Stimulated activated CD4-positive, alpha-beta T cell treated with anti-CD3 and anti-CD28 coated beads, Interleukin-1b, Interleukin-23, amount 100 ng/mL, for 48 hours (primary cell): ENCODE measurements at regions not wholly inside any gene's neighbourhood (a gene's known extent, or its start where the extent isn't known, plus 50 kb on each side); places are given as distances from the start of the nearest gene placed in this dataset.
A peak's percentile ranks its signal among the peaks of the same experiment; 100 is the strongest.

Experiments
- DNase-seq: peaks from one replicate; pipeline ENCODE4 v3.0.0-alpha.2; 2020

DNA sequence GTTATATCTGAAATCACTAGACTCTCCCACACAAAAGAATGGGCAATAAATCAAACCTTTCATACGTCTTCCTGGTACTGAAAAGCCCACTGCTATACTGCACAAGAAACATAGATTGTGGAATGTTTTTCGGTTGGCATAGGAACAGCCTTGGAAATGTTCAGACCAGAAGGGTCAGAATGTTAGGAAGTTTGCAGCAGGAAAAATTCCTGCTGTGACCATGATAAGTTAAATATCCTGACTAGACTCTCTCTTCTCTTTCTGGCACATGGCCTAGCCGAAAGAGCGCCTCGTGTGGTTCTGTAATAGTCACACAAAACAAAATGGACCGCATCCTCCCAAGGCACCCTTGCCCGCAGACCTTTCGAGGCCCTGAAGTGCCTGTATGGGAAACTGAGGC, 427.2 kb downstream of the COG6 start:
- no peak for DNase-seq

DNA sequence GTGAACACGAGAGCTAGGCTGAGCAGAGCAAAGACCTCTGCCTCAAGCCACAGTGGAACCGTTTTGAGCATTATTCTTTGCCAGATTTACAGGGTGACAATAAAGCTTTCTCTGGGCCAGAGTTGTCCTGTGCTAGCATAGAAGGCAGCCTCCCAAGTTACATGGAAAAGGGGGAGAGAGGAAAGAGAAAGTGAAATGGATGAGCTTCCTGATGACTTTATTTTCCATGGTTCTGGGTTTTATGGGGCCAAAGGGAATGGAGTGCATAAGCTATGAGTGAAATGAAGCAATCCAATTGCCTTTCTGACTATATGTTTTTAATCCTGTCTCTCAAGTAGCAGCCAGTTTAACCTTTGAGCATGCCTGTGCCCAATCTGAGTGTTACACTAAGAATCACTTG, 428.4 kb downstream of the COG6 start:
- DNase-seq: no peak

DNA sequence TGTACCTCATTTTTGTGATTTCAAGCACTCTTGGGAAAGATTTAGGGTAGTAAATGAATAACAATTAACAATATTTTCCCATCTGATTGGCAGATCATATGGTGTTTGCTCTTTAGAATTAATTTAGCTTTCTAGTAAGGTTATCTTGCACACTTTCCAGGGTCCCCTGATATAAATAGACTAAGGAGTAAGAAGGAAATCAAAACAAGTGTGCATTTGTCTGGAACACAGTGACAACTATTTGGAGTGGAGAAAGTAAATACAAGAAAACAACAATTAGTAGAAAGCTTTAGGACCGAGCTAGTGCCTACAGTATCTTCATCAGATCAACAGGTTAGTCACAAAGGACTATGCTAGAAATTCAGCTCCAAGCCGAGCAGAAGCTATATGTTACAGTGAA, 429.5 kb downstream of the COG6 start:
- no peak for DNase-seq

DNA sequence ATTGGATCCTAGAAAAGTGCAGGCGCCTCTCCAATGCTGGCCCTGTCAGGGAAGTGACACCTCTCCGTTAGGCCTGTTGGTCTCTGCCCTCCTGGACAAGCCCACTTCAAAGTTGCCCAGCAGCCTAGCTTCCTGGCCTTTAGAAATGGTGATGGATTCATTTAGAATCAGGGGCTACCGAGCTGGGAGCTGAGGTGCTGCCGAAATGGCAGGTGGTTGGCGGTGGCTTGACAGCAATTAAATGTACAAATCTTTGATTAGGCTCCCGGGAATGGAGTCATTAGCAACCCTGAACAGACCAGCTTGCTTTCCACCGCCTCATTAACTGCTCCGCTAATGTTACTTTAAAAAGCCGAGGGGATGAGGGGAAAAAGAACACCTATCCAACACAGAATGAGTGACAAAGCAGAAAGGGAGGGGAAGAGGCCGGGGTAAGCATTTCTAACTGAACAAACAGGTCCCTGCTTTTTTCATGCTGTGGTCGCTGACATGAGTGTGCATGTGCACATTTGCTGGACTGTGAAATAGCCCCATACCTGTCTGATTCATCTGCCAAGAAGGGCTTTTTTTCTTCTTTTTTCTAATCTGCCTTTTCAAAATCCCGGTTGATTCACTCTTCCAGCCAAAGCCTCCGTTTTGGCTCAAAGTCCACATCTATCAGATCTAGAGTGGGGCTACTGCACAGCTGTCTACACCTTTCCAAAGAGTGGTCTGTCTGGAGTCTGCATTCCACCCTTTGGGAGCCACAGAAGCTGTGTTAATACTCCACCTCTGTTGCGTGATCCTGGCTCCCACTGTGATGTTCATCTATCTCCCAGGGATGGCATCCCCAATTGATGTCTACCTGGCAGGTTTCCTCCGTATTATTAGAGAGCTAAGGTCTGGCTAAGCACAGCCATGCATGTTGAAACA, 431.9 kb downstream of the COG6 start:
- DNase-seq: no peak

DNA sequence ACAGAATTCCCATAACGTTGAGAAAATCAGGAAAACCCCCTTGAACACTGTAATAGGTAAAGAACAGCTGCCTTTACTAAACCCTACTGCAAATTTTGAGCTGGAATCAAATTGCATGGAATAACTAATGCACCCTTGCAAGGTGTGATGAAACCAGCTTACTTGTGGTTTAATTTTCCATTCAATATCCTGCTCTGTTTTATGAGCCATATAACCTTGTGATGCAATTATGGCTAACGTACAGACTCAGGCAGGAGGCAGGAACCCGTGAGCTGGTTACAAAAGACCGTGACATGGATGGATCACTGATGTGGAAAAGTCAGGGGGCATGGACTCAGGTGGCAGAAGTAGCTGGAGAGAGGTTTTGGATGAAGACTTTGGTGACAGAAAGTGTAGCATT, 438.6 kb downstream of the COG6 start:
- no peak for DNase-seq

DNA sequence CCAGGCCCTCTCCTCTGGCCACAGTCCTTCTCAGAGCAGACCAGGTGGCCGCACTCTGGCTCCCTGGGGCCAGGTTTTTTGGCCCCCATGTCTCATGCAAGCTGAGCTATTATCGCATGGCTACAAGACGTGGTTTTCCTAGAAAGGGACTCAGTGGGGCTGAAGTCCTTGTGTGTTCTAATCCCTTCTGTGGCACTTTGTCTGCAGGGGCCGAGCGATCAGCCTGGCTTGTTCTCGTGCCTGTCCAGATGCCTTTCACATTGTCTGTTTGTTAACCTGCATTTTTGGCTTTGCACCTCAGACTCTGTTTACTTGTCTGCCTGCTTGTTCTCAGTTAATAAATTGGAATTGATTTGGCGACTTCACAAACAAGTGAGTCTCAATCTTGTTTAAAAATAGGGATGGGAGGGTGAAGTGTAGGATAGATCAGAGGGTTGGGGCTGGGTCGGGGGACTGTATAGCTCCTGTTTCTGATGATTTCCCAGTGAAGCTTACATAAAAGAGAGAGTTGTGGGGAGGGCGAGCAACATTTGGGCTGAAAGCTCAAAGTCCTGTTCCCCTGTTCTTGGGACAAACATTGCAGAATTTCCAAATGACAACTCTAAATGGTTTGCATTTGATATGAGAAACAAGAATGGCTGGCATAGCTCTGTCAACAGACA, 440.4 kb downstream of the COG6 start:
- no peak for DNase-seq

DNA sequence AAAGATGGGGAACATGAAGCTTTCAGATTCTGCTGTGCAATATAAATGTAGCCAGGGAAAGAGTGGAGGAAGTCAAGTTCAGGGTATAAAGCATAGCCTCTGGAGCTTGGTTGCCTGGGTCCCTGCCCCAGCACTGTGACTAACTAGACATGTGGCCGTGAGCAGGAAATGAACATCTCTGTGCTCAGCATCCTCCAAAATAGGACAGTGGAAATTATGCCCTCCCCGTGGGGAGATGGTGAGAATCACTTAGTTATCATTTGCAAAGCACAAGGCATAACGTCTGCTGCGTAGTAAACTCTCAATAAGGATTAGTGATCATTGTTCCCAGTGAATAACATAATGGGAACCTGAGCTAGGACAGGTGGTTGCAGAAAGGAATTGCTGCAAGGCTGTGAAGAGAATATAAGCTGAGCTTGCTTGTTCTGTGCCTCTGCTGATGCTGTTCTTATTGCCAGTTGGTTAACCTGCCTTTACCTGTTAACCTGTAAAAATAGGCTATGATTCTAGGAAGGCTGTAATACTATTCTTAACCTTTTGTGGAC, 441.0 kb downstream of the COG6 start:
- DNase-seq: peak; percentile 55

DNA sequence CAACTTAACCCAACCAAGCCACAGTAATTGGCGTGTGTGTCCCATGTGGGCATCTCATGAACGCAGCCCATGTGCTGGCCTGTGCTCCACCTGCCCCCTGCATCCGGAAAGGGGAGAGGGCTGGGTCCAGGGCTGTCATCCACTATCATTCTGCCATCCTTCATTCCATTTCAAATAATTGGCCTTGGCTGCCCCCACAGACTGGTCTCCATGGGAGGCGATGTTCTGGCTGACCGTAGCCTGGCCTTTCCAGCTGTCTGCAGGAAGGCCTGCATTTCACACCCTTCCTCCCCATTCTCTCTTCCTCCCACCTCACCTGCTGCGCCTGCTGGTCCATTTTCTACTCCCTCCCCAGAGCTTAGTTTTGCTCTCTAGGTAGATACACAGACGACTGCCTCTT, 442.8 kb downstream of the COG6 start:
- no peak for DNase-seq

DNA sequence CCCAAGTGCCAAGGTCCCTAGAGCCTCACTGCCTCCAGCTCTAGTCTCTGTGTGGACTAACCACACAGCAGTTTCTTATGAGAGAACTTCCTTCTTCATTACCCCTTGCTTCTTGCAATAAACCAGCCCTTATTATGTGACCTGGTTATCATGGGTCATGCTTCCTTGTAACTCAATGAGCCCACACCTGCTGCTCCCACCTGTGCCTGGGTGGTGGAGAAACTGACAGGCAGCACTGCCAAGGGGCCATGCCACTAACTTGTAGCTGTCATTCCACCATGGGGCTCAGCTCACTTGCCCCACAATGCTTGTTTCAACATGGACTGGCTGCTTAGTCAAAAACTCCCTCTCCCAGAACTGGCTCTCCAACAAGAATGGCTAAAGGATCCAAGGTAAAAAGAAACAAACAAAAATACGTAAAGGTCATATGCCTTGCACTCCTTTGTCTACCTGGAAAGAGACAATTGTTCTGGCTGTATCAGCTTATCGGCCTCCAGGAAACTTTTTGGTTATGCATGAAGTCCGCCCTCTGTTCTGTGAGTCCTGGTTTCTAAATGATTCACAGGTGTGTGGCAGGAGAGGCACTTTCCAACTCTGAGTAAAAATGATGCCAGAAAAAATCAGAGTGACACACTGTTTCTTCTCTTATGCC, 446.4 kb downstream of the COG6 start:
- peak; percentile 62 for DNase-seq

DNA sequence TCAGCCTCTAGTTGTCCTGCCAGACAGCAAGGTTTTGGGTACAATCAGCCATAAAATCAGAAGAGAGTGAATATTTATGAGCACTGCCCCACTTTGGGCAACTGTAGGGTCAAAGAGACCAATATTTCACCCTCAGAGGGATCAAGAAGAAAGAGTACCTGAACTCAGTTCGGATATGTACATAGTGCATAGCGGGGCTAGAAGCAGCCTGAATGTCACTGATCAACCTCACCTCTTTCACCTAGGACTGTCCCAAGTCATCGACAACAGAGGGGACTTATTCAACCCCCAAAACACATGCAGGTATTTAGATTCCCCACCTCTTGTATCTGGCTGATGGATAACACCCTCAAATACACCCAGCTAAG, 446.9 kb downstream of the COG6 start:
- no peak for DNase-seq

DNA sequence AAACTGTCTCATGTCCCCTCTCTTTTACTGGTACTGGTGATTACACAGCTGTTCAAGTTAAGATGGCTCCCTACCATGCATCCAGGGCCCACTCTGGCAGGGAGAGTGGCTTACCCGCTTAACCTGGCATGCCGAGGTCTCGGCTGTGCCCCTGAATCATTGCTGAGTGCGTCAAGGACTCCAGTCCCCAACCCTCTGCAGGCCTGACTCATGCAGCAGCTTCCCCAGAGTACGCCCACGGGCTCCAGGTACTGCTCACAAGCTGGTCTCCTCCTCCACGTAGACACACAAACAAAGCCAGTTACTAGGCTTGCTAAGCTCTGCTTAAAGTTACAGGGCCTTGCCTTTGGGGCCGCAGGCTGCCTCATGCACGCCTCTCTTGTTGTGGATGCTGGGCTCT, 447.4 kb downstream of the COG6 start:
- DNase-seq: peak; percentile 98

DNA sequence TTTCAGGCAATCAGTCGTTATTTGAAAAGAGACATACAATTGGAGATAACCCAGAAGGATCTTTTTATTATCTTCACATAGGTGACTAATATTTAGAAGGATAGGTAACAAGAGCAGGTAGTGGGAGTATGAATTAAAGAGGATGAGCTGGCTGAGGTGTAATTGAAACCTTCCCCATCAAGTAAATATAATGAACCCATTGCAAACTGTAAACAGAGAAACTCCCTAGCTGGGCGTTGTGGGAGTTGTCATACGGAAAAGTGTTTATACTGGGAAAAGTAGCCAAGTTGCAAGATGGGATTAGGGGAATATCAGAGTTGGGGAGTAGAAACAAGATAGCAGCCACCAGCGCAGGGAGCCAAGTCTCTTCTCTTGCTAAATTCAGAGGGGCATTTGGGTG, 448.4 kb downstream of the COG6 start:
- no peak for DNase-seq

DNA sequence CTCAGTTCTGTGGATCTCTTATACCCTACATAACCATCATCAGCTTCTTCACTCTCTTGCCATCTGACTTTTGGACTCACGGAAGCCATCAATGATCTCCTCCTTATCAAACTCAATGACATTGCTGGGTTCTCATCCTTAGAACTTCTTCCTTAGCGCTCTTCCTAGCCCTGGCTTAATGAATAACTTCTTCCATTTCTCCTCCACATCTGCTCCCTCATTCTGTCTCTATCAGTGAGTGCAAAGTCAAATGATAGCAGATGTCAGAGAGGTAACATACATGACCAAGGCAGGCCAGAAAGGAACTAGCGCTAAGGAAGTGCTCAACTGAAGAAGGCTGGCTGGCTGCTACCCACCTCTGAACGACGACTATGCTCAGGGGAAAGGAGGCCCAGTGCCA, 449.8 kb downstream of the COG6 start:
- DNase-seq: no peak

DNA sequence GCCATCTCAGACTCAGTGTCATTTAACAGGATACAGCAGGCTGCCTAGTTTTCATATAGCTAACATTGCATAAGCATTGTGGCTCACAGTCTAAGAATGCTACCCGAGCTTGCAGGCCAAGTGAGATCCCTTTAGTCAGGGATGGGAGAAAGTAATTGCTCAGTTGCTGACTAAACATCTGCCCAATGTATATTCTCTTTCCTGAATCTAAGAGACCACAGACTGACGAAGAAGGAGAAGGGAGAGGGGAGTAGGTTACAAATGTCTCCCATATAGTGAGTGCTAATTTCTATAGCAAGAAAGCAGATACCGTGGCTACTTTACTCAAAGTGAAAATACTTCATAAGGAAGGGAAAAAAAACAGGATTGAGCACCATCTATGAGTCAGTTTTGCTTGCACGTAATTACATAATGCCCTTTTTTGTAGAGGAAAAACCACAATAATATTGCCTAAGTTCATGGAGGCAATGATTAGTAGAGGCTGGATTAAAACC, 453.9 kb downstream of the COG6 start:
- DNase-seq: peak; percentile 48

DNA sequence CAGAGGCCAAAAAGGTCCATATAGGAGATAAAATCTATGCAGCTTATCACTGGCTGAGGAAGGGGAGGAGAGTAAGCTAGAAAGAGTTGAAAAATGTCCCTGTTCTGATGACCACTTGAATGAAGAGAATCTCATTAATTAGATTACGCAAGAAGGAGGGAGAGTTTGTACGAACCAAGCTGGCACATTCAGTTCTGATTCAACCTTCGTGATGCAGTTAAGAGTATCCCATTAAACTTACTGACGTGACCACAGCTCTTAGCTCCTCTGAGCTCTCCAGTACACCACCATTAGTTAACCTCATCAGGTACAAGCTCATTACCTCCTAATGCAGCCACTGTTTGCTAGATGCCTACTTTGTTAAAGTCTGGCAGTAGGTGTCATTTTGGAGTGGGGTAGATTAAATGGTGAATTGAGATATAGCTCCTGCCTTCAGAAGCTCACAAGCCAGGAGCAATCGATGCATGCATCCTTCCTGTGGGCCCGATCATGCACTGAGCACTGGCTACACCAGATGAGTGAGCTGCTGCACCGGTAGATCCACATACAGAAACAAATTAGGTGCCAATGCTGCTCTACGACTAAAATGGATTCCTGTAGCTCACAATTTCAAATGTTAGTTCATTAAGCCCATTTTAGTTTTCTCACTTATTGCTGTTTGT, 458.3 kb downstream of the COG6 start:
- no peak for DNase-seq

DNA sequence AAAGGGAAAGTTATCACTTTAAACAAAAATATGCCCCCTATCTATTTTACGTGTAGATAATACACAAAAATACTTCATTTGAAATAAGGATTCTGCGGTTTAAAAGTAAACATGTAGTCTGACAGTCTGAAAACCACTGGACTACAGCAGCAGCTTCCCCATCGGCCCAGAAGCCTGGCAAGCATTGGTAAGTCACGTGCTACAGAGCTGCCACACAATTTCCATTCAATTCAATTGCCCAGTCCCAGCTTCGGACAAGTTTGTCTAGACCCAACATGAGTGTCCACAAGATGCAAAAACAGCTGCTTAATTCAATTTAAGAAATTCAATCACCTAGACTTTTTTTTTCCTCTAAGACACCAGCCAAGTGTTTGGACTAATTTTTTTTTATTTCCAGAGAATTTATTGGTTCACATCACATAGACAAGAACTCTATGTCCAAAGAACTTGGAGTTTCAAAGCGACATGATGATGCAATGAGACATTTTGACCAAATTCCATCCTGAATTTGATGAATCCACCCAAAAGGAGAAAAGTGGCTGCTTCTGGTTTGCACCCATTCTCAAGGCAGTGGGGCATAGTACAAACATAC, 458.9 kb downstream of the COG6 start:
- no peak for DNase-seq

DNA sequence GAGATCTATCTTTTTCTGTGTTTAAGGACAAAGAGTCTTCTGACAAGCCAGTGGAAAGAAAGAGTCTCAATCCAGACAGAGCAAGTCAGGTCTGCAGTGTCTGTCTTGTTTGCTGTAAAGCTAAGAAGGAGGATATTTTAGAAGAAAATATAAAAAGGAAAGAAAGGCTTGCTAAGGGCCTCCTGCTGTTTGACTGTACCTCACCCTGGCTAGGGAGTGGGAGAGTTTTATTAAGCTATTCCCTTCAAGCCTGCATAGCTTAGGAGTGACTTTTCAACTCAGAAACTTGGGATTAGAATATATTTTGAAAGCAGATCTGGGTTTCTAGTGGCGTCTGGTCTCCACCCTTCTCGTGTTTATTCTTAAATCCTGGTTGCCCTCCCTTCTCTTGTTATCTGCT, 460.0 kb downstream of the COG6 start:
- no peak for DNase-seq

DNA sequence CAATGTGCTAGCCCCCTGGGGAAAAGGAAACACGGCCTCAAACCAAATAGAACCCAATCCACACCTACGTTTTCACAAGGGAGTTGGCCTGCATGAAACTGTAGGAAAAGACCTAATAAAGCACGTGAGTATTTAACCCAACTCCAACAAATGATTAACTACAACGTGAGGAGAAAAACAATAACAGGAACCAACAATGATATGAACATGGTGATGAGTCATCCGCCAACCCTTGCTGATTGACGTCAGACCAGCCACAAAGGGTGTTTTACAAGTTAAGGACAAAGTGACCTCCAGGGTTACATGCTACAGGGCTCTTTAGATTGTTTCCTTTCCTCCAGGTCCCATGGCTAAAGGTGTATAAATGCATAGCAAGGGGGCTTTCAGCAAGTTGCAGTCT, 460.5 kb downstream of the COG6 start:
- peak; percentile 43 for DNase-seq

DNA sequence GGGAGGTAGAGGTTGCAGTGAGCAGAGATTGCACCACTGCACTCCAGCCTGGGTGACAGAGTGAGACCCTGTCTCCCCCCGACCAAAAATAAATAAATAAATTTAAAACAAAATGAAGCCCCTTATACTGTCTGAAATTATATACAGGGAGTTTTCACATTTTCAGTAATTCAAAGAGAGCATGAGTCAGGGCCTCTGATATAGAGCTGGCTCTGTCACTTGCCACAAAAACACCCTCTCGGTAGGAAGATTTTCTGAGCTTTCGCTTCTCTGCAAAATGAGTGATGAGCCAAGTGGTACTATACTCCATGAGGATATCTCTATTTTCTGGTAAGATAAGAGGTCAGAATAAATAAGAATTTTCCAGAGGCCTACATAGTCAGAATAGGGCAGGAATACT, 462.9 kb downstream of the COG6 start:
- DNase-seq: no peak

DNA sequence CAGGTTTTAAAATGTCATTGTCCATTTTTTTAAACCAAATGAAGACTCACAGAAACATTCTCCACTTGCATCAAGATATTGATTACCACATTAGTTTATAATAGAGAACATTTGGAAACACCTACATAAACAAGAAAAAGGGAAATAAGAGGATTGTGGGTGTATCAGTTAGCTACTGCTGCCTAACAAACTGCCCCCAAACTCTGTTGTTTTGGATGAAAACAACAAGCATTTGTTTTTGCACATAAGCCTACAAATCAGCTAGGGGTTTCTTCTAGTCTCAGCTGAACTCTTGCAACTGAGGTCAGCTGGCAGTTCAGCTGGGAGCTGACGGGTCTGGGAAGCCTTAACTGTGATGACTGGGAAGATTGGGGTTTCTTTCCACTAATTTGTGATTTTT, 464.4 kb downstream of the COG6 start:
- DNase-seq: no peak

DNA sequence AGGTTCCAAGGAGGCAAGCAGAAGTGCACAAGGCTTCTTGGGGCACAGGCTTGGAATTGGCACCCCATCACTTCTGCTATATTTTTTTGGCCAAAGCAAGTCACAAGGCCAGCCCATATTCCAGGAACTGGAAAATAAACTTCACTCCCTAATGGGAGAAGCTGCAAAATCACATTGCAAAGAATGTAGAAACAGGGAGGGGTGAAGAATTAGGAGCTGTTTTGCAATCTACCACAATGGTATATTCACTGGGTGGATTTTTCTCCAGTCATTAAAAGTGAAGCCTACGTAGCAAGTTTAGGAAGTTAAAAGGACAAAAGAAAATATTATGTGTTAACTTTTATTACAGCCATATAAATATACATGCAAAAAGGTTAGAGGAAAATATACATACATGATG, 464.8 kb downstream of the COG6 start:
- no peak for DNase-seq

DNA sequence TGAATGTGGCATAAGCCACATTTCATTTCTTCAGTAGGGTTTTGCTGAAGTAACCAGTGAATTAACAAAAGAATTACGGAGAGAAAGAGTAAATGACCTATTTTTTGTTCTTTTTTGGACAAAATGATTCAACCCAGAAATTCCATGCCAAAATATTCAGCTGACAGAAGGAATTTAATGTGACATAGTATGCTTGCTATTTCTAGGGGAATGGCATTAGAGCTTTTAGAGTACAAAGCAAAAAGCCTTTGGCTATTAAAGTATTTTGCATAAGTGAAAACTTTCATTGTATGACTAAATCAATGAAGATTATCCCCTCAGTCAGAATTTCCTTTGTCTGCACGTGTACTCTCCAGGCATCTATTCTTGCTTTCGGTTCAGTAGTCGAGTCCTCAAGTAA, 465.3 kb downstream of the COG6 start:
- no peak for DNase-seq

DNA sequence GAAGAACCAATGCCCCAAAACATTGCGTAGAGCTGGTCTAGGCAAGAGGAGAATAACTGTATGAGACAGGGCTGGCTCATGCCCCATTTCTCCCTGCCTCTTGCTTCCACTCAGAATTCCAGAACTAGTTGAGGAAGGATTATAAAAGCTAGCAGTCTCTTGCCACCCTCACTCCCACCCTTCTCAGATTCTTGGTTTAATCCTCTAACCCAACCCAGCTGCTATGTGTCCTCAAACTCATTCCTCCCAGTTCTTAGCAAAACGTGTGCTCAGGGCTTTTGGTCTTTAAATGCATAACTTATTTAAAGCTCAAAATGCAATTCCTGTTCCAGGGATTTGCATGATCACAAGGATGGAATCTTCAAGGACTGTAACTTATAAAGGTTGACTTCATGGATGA, 466.3 kb downstream of the COG6 start:
- no peak for DNase-seq
